SU-DHL-6 (cell line): ENCODE measurements at regions not wholly inside any gene's neighbourhood (a gene's known extent, or its start where the extent isn't known, plus 50 kb on each side); places are given as distances from the start of the nearest gene placed in this dataset.

Experiments used
- H2AFZ ChIP-seq: fragments of 200-600 bp; sonication (generic); 2 replicates; pipeline ENCODE4 v1.6.1; 2014; ENCODE audit warnings: low read depth, mild to moderate bottlenecking, moderate library complexity, mixed read lengths, antibody characterized with exemption, low read length; ENCODE audit not compliant: severe bottlenecking
- H3F3A ChIP-seq: fragments of 200-600 bp; shearing (Covaris generic); 2 replicates; pipeline ENCODE4 v1.6.0; 2016; ENCODE audit warnings: antibody characterized with exemption, mild to moderate bottlenecking; ENCODE audit not compliant: insufficient read depth
- H3K27ac ChIP-seq: fragments of 200-600 bp; sonication (generic); 2 replicates; pipeline ENCODE4 v1.5.1; 2016; ENCODE audit warnings: low read depth, mild to moderate bottlenecking, low read length, moderate library complexity, mixed read lengths
- H3K27me3 ChIP-seq: fragments of 200-600 bp; sonication (generic), shearing (Covaris generic); 2 replicates; pipeline ENCODE4 v1.6.0; 2014; ENCODE audit warnings: mild to moderate bottlenecking, low read length
- H3K36me3 ChIP-seq: fragments of 200-600 bp; sonication (generic); 2 replicates; pipeline ENCODE4 v1.6.1; 2014; ENCODE audit warnings: mild to moderate bottlenecking, low read length, mixed read lengths
- H3K4me2 ChIP-seq: fragments of 300-600, 200-600 bp; shearing (Covaris generic), sonication (generic); 2 replicates; pipeline ENCODE4 v1.6.0; 2014; ENCODE audit warnings: low read length, low read depth, mild to moderate bottlenecking; ENCODE audit not compliant: poor library complexity, severe bottlenecking
- H3K4me3 ChIP-seq: fragments of 200-600 bp; sonication (generic); 2 replicates; pipeline ENCODE4 v1.5.1; 2014; ENCODE audit warnings: antibody characterized with exemption, low read length, mild to moderate bottlenecking, mixed read lengths; ENCODE audit not compliant: insufficient read depth, poor library complexity, severe bottlenecking
- H3K79me2 ChIP-seq: fragments of 200-600 bp; sonication (generic); 2 replicates; pipeline ENCODE4 v1.6.1; 2014; ENCODE audit warnings: mild to moderate bottlenecking, low read length, moderate library complexity; ENCODE audit not compliant: insufficient read depth
- H3K9ac ChIP-seq: fragments of 200-600 bp; sonication (generic); 2 replicates; pipeline ENCODE4 v1.7.0; 2014; ENCODE audit warnings: mild to moderate bottlenecking, low read length
- H3K9me2 ChIP-seq: fragments of 200-600 bp; sonication (generic); replicated peaks from 2 replicates; pipeline ENCODE4 v1.6.1; 2014; ENCODE audit warnings: low read length; ENCODE audit not compliant: insufficient read depth
- H3K9me3 ChIP-seq: fragments of 200-600 bp; sonication (generic); 2 replicates; pipeline ENCODE4 v1.6.1; 2014; ENCODE audit warnings: low read length, mixed read lengths; ENCODE audit not compliant: insufficient read depth
- H4K20me1 ChIP-seq: fragments of 200-600 bp; sonication (generic); 2 replicates; pipeline ENCODE4 v1.6.1; 2014; ENCODE audit warnings: low read depth, mild to moderate bottlenecking, antibody characterized with exemption, low read length, moderate library complexity, mixed read lengths
- EZH2phosphoT487 ChIP-seq: fragments of 200-600 bp; sonication (generic), shearing (Covaris generic); conservative IDR thresholded peaks from 2 replicates; pipeline ENCODE4 v1.6.1; 2018; ENCODE audit warnings: mild to moderate bottlenecking, antibody characterized with exemption, low read length, moderate library complexity, mixed read lengths
- TF ChIP-seq, protein P1 (sequence below): fragments of 200-600 bp; sonication (generic); IDR thresholded peaks from one replicate; pipeline ENCODE4 v1.5.1; 2017; ENCODE audit warnings: antibody characterized with exemption, mild to moderate bottlenecking, low read length, moderate library complexity; ENCODE audit not compliant: insufficient read depth, poor library complexity, severe bottlenecking

DNA sequence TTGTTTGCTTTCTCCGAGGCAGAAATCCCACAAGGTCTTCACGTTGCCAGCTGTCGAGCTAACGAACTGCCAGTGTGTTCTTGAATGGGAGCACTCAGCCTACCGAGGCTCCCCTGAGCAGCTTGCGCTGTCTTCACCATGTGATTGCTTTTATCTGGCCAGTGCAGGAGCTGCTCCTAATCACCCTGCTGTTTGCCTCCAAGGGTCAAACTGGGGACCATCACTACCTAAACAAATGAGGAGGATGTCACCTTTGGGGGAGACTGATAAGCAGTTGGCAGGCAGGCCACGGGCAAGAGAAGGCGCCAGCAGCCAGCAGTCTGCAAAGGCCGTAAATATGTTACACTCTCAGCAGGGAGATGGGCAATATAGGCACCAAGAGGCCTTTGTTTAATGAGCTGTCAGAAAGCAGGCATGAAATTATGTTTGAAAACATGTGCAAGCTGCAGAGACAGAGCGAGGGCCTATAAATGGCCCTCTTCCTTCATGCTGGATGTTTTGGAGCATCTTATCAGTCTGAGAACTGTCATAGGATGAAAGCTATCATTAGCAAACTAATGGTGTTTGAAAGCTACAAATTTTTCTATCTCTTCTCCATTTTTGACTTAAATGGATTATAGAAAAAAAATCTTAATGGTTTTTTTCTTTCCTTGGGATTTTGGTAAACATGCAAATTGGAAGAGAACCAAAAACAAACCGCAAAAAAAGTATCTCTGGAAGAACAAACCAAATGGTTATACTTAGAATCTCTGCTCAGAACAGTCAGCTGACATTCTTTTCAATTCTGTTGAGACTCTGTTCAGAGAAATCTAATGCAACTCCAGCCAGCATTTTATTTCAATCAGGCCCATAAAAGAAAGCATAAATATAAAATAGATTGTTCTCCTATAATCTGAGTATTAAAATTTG lies 267.3 kb upstream of the NPVF start:
- H3K36me3 ChIP-seq = no peaks in the 10 kb centered on the region
- H3K9ac ChIP-seq = no peak overlapping the region
- H3K9me2 ChIP-seq = no peaks in the 10 kb centered on the region
- H3K4me2 ChIP-seq = no peak overlapping the region
- no peak for TF ChIP-seq EZH2phosphoT487
- TF ChIP-seq, protein P1, sequence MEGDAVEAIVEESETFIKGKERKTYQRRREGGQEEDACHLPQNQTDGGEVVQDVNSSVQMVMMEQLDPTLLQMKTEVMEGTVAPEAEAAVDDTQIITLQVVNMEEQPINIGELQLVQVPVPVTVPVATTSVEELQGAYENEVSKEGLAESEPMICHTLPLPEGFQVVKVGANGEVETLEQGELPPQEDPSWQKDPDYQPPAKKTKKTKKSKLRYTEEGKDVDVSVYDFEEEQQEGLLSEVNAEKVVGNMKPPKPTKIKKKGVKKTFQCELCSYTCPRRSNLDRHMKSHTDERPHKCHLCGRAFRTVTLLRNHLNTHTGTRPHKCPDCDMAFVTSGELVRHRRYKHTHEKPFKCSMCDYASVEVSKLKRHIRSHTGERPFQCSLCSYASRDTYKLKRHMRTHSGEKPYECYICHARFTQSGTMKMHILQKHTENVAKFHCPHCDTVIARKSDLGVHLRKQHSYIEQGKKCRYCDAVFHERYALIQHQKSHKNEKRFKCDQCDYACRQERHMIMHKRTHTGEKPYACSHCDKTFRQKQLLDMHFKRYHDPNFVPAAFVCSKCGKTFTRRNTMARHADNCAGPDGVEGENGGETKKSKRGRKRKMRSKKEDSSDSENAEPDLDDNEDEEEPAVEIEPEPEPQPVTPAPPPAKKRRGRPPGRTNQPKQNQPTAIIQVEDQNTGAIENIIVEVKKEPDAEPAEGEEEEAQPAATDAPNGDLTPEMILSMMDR = no peak
- H3F3A ChIP-seq = no peaks in the 10 kb centered on the region
- H2AFZ ChIP-seq = no peak overlapping the region
- H3K4me3 ChIP-seq = no peak overlapping the region
- H3K79me2 ChIP-seq = no peaks in the 10 kb centered on the region
- no peak overlapping the region for H3K27ac ChIP-seq
- no peaks in the 10 kb centered on the region; the same call in 1 of the 2 replicates for H3K27me3 ChIP-seq
- H3K9me3 ChIP-seq = no peaks in the 10 kb centered on the region
- no peaks in the 10 kb centered on the region for H4K20me1 ChIP-seq

DNA sequence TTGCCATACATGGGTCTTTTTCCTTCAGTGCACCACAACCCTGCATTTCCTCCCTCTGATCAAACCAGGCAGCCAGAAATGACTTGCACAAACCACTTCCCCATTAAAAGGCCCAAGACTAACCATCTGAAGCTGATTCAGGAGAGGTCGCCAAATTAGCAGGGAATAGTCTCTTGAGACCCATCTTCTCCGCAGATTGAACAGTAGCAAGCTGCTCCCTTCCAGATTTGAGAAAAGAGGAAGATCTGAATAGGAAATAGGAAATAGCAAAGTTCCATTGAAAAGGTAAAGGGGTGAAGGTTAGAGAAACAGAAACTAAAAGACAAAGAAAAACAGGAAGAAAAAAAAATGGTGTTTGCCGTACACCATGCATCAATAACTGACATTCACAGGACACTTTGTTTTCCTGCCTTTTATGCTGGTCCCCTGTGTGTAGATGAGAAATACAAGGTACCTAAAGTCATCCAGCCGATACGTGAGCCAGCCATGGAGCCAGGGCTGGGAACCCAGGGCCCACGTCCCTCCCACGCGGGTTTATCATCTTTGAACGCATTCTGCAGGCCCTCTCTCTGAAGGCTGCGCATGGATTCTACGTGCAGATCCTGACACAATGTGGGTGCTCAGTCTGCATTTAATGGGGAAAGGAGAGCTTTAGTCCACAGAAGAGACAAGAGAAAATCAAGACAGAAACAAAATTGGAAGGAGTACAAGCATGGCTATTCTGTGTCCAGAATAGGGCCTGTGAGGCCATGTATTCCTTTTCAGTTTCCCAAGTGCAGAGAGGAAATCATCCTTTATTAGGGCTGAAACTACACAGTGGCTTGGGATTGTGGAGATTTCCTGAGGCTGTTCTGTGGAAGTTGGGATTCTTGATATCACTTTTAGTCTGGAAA lies 268.4 kb upstream of the NPVF start:
- Histone ChIP-seq H3K4me3 (no peak overlapping the region), H2AFZ (peak overlapping the region; percentile 15), H3K4me2 (peak overlapping the region; percentile 32), H3K9me3 (no peaks in the 10 kb centered on the region), H3K79me2 (no peaks in the 10 kb centered on the region), H4K20me1 (no peaks in the 10 kb centered on the region), H3K9me2 (no peaks in the 10 kb centered on the region), H3K9ac (no peak overlapping the region), H3F3A (no peaks in the 10 kb centered on the region), H3K36me3 (no peaks in the 10 kb centered on the region), H3K27ac (no peak overlapping the region), H3K27me3 (no peaks in the 10 kb centered on the region; the same call in 1 of the 2 replicates)
- no peak for TF ChIP-seq EZH2phosphoT487
- TF ChIP-seq, protein P1 = no peak

DNA sequence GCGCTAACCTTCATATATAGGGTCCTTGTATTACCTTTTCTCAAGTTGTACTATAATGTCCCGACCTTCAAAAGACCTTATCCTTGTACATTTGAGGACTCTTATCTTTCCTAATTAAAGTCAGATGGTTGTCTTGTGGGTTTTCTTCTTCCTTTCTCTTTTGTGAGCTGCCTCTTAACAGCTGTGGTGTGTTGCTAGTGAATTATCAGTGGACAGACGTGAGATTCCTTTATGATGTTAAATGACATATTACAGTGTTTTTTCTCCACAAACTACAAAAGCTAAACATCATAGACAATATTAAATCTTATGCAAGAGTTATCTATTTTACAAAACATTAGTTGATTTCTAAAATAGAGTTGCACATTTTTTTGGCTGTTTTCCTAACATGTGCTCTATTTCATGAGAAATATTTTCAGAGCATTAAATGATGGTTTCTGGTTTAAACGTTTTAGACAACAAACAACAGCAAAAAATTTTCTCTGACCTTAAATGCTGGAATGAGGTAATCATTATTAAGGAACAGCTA lies 272.2 kb upstream of the NPVF start:
- no peaks in the 10 kb centered on the region for H3K27me3 ChIP-seq
- H3K4me3 ChIP-seq = no peak overlapping the region
- no peak for TF ChIP-seq EZH2phosphoT487
- TF ChIP-seq, protein P1 = no peak
- H3K9me2 ChIP-seq = no peaks in the 10 kb centered on the region
- no peak overlapping the region for H3K9ac ChIP-seq
- H4K20me1 ChIP-seq = no peaks in the 10 kb centered on the region
- H3K27ac ChIP-seq = no peak overlapping the region
- H3K79me2 ChIP-seq = no peaks in the 10 kb centered on the region
- no peak overlapping the region for H2AFZ ChIP-seq
- H3K36me3 ChIP-seq = no peaks in the 10 kb centered on the region
- H3K4me2 ChIP-seq = no peak overlapping the region
- H3K9me3 ChIP-seq = no peaks in the 10 kb centered on the region
- H3F3A ChIP-seq = no peaks in the 10 kb centered on the region
